GM12878 (cell line): ENCODE measurements at regions not wholly inside any gene's neighbourhood (a gene's known extent, or its start where the extent isn't known, plus 50 kb on each side); places are given as distances from the start of the nearest gene placed in this dataset.

Experiments
- ATAC-seq: fragments of 200-7000 bp; cut with Tn5 transposase; 3 replicates; pipeline ENCODE4 v1.9.1; 2020; ENCODE audit warnings: mild to moderate bottlenecking, moderate library complexity
- BruUV-seq: library from RNA; stranded (reverse); fragments of 400-500 nt; replicated peaks from 2 replicates; lab custom pipeline; 2021; lab: Mats Ljungman, UMichigan
- CTCF ChIA-PET: fragments of 300-600 bp; sonication (Branson Sonifier 250); formaldehyde crosslinking; extraction: SDS; loops from one replicate; lab custom pipeline; 2021; ENCODE audit warnings: inconsistent platforms; lab: Yijun Ruan, JAX
- POLR2A ChIA-PET: fragments of 350-600 bp; formaldehyde crosslinking; extraction: SDS; loops from one replicate; lab custom pipeline; 2021; ENCODE audit warnings: inconsistent platforms; lab: Charles Lee
- RAD21 ChIA-PET: fragments of 300-600 bp; sonication (Branson Sonifier 250); formaldehyde crosslinking; loops from one replicate; lab custom pipeline; 2023; ENCODE audit warnings: antibody characterized with exemption; ENCODE audit not compliant: unreplicated experiment; lab: Charles Lee
- SMC1A ChIA-PET: fragments of 300-600 bp; sonication (Branson Sonifier 250); formaldehyde crosslinking; loops from one replicate; lab custom pipeline; 2023; ENCODE audit not compliant: unreplicated experiment, uncharacterized antibody; lab: Charles Lee
- DNase-seq: peaks from one replicate; pipeline ENCODE4 v3.0.0-alpha.2; 2011; ENCODE audit warnings: low read depth, low spot score
- FAIRE-seq: peaks from 3 replicates; lab custom pipeline; 2011; peaks lifted over from hg19 to GRCh38; lab: Jason Lieb, UNC
- H2AFZ ChIP-seq: 2 replicates; pipeline ENCODE4 v1.6.0; 2011; ENCODE audit warnings: low read depth, low read length, control low read depth; ENCODE audit not compliant: control insufficient read depth
- H3K27ac ChIP-seq: 2 replicates; pipeline ENCODE4 v1.5.1; 2011; ENCODE audit warnings: control low read depth; ENCODE audit not compliant: control insufficient read depth, insufficient read depth
- H3K27me3 ChIP-seq, 2 experiments: replicated peaks in 1 of 2; 2 replicates each; pipeline versions ENCODE4 v1.6.0 to v1.6.1; 2011; ENCODE audit warnings: low read length in 1 of 2; ENCODE audit not compliant: control insufficient read depth in 2 of 2, insufficient read depth in 2 of 2
- H3K36me3 ChIP-seq, 2 experiments: 2 replicates each; pipeline ENCODE4 v1.5.1; 2011; ENCODE audit warnings: low read length in 1 of 2; ENCODE audit not compliant: control insufficient read depth in 2 of 2, insufficient read depth in 2 of 2
- H3K4me1 ChIP-seq: 2 replicates; pipeline ENCODE4 v1.6.1; 2011; ENCODE audit warnings: mild to moderate bottlenecking, low read length, moderate library complexity, mixed read lengths; ENCODE audit not compliant: control insufficient read depth, insufficient read depth
- H3K4me2 ChIP-seq: 2 replicates; pipeline ENCODE4 v1.6.0; 2011; ENCODE audit warnings: control low read depth; ENCODE audit not compliant: control insufficient read depth, insufficient read depth
- H3K4me3 ChIP-seq: fragments of 200-600 bp; sonication (generic); 2 replicates; pipeline ENCODE4 v1.5.1; 2016
- H3K79me2 ChIP-seq: 2 replicates; pipeline ENCODE4 v1.6.0; 2011; ENCODE audit warnings: low read length; ENCODE audit not compliant: control insufficient read depth, insufficient read depth
- H3K9ac ChIP-seq: 2 replicates; pipeline ENCODE4 v1.8.0; 2011; ENCODE audit warnings: low read length, control low read depth, mixed read lengths; ENCODE audit not compliant: control insufficient read depth, insufficient read depth
- H3K9me3 ChIP-seq: replicated peaks from 3 replicates; pipeline ENCODE4 v1.5.1; 2011; ENCODE audit warnings: mild to moderate bottlenecking, low read length; ENCODE audit not compliant: control insufficient read depth, insufficient read depth
- H4K20me1 ChIP-seq: 2 replicates; pipeline ENCODE4 v1.6.0; 2011; ENCODE audit not compliant: control insufficient read depth, insufficient read depth
- BACH1 ChIP-seq: fragments of 450-650 bp; IDR thresholded peaks from 2 replicates; pipeline ENCODE4 v1.6.1; 2017; ENCODE audit warnings: mild to moderate bottlenecking, borderline replicate concordance
- BMI1 ChIP-seq: fragments of 450-650 bp; IDR thresholded peaks from 2 replicates; pipeline ENCODE4 v1.6.1; 2016; ENCODE audit warnings: mild to moderate bottlenecking, moderate library complexity, borderline replicate concordance
- CHD4 ChIP-seq: fragments of 200-600 bp; sonication (generic); IDR thresholded peaks from 2 replicates; pipeline ENCODE4 v1.6.1; 2016; ENCODE audit warnings: mild to moderate bottlenecking
- EZH2 ChIP-seq: IDR thresholded peaks from 2 replicates; pipeline ENCODE4 v1.6.1; 2012; ENCODE audit warnings: low read depth, mild to moderate bottlenecking, control low read depth, inconsistent platforms, low read length, borderline replicate concordance; ENCODE audit not compliant: control insufficient read depth
- GABPA ChIP-seq: IDR thresholded peaks from 2 replicates; pipeline ENCODE4 v1.6.1; 2014; ENCODE audit warnings: antibody characterized with exemption, low read depth, mild to moderate bottlenecking, inconsistent platforms
- IKZF2 ChIP-seq, 2 experiments: fragments of 450-650 bp; IDR thresholded peaks; 2 replicates each; pipeline ENCODE4 v1.6.1; 2017; ENCODE audit warnings: mild to moderate bottlenecking in 2 of 2, moderate library complexity in 2 of 2
- LARP7 ChIP-seq: fragments of 450-650 bp; IDR thresholded peaks from 2 replicates; pipeline ENCODE4 v1.6.1; 2017; ENCODE audit warnings: mild to moderate bottlenecking
- NFXL1 ChIP-seq: fragments of 450-650 bp; IDR thresholded peaks from 2 replicates; pipeline ENCODE4 v1.6.1; 2017; ENCODE audit warnings: antibody characterized with exemption, mild to moderate bottlenecking, borderline replicate concordance
- PML ChIP-seq: IDR thresholded peaks from 2 replicates; pipeline ENCODE4 v1.6.1; 2012; ENCODE audit warnings: low read length, inconsistent platforms
- POLR2A ChIP-seq: IDR thresholded peaks from 2 replicates; pipeline ENCODE4 v1.6.1; 2011; ENCODE audit warnings: low read depth, mild to moderate bottlenecking, low read length
- POLR2AphosphoS2 ChIP-seq: IDR thresholded peaks from 2 replicates; pipeline ENCODE4 v1.6.1; 2011; ENCODE audit warnings: low read depth, mild to moderate bottlenecking, low read length, improper control_type of control experiment, moderate library complexity
- SIN3A ChIP-seq: IDR thresholded peaks from 2 replicates; pipeline ENCODE4 v1.6.1; 2012; ENCODE audit warnings: low read depth, low read length, improper control_type of control experiment
- STAT1 ChIP-seq: fragments of 450-650 bp; conservative IDR thresholded peaks from 2 replicates; pipeline ENCODE4 v1.6.1; 2014; ENCODE audit warnings: antibody characterized with exemption, mild to moderate bottlenecking
- SUPT20H ChIP-seq: IDR thresholded peaks from 2 replicates; pipeline ENCODE4 v1.6.1; 2011; ENCODE audit warnings: low read depth, mild to moderate bottlenecking, low read length, moderate library complexity, borderline replicate concordance; ENCODE audit not compliant: control insufficient read depth
- ZNF207 ChIP-seq: fragments of 450-650 bp; IDR thresholded peaks from 2 replicates; pipeline ENCODE4 v1.6.1; 2014; ENCODE audit warnings: antibody characterized with exemption, mild to moderate bottlenecking, borderline replicate concordance
- WGBS: methylation state at CpG from one replicate; pipeline ENCODE4 v1.1.6; 2016; ENCODE audit warnings: low lambda C conversion rate; ENCODE audit not compliant: insufficient replicate concordance, insufficient coverage; ENCODE audit errors: missing lambda C conversion rate; 5-methylcytosine and 5-hydroxymethylcytosine counted together
- in situ Hi-C: fragments of 300-500 bp; cut with MboI; formaldehyde crosslinking; loops from 9 replicates; pipeline ENCODE4 v1.14.3; 2018; ENCODE audit warnings: mixed read lengths
- intact Hi-C: fragments of 100-400 bp; cut with micrococcal nuclease; formaldehyde crosslinking; loops from one replicate; pipeline ENCODE4 v1.14.2; 2022; ENCODE audit not compliant: unreplicated experiment
- TF ChIP-seq, protein P1 (sequence below): fragments of 450-650 bp; IDR thresholded peaks from 2 replicates; pipeline ENCODE4 v1.6.1; 2016; ENCODE audit warnings: mild to moderate bottlenecking, moderate library complexity, borderline replicate concordance
- TF ChIP-seq, protein P2 (sequence below): fragments of 450-650 bp; IDR thresholded peaks from 2 replicates; pipeline ENCODE4 v1.6.1; 2017; ENCODE audit warnings: low read depth, mild to moderate bottlenecking, moderate library complexity

DNA sequence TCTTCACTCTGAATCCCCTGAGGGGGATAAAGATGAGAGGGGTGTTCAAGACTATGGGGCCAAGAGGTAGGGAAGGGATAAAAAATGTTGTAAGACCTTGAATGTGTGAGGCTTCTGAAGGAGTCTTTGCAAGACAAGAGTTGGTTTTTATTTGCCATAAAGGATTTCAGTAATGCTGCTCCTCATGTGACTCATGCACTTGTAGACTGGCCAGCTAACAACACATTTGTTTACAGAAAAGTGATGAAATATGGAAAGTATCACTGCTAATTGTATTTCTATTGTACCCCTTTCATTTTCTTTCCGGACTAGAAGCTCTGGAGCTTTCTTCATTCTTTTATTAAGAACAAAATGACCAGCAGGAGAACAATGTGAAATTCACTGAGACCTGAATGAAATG, 782.1 kb downstream of the EPHA4 start:
- H3K9ac ChIP-seq = no peak overlapping the region
- ATAC-seq (no peak), FAIRE-seq (no peak), DNase-seq (no peak)
- no peak overlapping the region for H3K27ac ChIP-seq
- POLR2A ChIA-PET = no interaction called here
- H3K79me2 ChIP-seq = no peaks in the 10 kb centered on the region
- no peak overlapping the region for H2AFZ ChIP-seq
- H3K4me2 ChIP-seq = no peak overlapping the region
- in situ Hi-C loops (no loop called here), intact Hi-C loops (no loop called here)
- H3K4me1 ChIP-seq = no peaks in the 10 kb centered on the region
- no TSS peak for BruUV-seq
- TF ChIP-seq EZH2 (no peak), STAT1 (no peak), GABPA (no peak), ZNF207 (no peak), POLR2AphosphoS2 (no peak), LARP7 (no peak), POLR2A (no peak), NFXL1 (no peak), SUPT20H (no peak), CHD4 (no peak), SIN3A (no peak), BMI1 (no peak), BACH1 (no peak), PML (no peak), IKZF2 (IDR thresholded peaks at IDR 0.05) (no peak)
- TF ChIP-seq, protein P1, sequence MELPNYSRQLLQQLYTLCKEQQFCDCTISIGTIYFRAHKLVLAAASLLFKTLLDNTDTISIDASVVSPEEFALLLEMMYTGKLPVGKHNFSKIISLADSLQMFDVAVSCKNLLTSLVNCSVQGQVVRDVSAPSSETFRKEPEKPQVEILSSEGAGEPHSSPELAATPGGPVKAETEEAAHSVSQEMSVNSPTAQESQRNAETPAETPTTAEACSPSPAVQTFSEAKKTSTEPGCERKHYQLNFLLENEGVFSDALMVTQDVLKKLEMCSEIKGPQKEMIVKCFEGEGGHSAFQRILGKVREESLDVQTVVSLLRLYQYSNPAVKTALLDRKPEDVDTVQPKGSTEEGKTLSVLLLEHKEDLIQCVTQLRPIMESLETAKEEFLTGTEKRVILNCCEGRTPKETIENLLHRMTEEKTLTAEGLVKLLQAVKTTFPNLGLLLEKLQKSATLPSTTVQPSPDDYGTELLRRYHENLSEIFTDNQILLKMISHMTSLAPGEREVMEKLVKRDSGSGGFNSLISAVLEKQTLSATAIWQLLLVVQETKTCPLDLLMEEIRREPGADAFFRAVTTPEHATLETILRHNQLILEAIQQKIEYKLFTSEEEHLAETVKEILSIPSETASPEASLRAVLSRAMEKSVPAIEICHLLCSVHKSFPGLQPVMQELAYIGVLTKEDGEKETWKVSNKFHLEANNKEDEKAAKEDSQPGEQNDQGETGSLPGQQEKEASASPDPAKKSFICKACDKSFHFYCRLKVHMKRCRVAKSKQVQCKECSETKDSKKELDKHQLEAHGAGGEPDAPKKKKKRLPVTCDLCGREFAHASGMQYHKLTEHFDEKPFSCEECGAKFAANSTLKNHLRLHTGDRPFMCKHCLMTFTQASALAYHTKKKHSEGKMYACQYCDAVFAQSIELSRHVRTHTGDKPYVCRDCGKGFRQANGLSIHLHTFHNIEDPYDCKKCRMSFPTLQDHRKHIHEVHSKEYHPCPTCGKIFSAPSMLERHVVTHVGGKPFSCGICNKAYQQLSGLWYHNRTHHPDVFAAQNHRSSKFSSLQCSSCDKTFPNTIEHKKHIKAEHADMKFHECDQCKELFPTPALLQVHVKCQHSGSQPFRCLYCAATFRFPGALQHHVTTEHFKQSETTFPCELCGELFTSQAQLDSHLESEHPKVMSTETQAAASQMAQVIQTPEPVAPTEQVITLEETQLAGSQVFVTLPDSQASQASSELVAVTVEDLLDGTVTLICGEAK = no peak
- TF ChIP-seq, protein P2, sequence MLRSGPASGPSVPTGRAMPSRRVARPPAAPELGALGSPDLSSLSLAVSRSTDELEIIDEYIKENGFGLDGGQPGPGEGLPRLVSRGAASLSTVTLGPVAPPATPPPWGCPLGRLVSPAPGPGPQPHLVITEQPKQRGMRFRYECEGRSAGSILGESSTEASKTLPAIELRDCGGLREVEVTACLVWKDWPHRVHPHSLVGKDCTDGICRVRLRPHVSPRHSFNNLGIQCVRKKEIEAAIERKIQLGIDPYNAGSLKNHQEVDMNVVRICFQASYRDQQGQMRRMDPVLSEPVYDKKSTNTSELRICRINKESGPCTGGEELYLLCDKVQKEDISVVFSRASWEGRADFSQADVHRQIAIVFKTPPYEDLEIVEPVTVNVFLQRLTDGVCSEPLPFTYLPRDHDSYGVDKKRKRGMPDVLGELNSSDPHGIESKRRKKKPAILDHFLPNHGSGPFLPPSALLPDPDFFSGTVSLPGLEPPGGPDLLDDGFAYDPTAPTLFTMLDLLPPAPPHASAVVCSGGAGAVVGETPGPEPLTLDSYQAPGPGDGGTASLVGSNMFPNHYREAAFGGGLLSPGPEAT = no peak
- CTCF ChIA-PET = interaction anchor here (0.9 to 1.0 kb wide), 2 partner anchors 8 to 83 kb away, joined by 3 read pairs; no protein-coding TSS in a partner anchor
- H3K4me3 ChIP-seq = no peak overlapping the region
- no peaks in the 10 kb centered on the region for H3K27me3 ChIP-seq
- no peaks in the 10 kb centered on the region for H4K20me1 ChIP-seq
- H3K36me3 ChIP-seq = no peaks in the 10 kb centered on the region
- H3K9me3 ChIP-seq = no peaks in the 10 kb centered on the region
- RAD21 ChIA-PET = no interaction called here
- 72% methylated on average over 1 of the region's 1 CpG for WGBS
- SMC1A ChIA-PET = no interaction called here
